ENCODE measurements at regions not wholly inside any gene's neighbourhood (a gene's known extent, or its start where the extent isn't known, plus 50 kb on each side); places are given as distances from the start of the nearest gene placed in this dataset.

DNA sequence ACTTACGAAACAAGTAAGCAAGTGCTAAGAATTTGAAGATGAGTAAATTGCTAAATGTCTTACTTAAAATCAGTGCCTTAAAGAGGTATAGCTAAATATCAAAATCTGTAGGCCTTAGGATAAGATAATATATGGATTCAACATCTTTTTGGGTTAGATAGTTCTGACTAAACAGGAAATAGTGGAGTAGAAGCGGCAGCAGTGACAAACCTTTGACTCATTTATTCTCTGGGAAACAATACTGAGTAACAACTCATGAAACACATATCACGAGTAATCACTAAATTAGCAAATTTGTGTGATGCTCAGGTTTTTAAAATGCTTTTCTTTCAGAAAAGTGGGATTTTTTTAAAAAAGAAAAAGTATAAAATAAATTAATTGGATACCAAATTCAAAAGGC is 762.1 kb upstream of the TYRP1 start:
- no peak for DNase-seq (ENCODE audit: low spot score)

DNA sequence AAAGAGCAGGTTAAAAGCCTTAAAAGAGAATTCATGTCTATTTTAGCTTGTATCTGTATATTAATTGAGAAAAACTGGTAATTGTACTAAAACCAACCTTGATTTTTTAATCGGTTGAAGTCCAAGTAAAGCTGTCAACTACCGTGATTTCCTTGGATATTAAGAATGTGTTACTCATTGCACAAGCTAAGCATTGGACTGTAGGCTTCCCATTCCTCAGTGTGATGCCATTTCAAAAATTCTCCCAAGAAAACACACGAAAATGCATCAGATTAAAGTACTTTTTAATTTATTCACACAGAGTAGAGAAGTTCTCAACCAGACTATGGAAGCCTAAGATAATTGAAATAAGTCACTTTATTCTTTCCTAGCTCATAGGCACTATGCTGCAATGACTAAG is 761.4 kb upstream of the TYRP1 start:
- no peak for DNase-seq (ENCODE audit: low spot score)

DNA sequence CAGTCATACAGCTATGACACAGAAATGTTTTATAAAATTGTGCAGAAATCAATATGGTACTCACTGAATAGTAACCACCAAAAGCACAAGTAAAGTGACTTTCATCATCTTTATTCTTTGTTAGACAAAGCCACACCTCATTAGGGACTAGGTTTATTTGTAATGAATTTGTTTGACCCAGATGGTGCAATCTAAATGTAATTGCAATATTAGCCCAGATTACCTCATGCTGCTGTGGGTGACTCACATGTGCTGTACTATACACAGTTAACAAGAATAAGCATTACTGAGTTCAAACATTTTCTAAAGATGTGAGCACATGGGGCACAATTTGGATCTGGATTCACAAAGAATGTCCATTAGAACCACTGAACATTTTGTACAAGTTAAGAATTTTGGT is 759.3 kb upstream of the TYRP1 start:
- no peak for DNase-seq (ENCODE audit: low spot score)

DNA sequence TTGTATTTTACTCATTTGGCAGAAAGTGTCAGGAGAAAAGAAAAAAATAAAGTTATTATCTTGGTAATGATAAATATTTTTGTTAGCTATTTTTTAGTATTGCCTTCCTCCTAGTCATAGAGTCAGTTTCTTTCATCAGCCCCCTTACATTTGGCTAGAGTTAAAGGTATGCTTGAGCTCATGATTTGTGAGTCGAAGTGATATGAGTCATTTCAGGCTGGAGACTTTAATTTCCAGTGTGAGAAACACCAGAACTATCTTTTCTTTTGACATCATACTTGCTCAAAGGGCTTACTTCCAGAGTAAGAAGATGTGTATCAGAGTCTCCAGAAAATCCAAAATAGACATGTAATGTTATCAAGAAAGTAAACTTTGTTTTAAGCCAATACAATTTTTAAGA is 746.7 kb upstream of the TYRP1 start:
- DNase-seq (ENCODE audit: low spot score), result no peak

DNA sequence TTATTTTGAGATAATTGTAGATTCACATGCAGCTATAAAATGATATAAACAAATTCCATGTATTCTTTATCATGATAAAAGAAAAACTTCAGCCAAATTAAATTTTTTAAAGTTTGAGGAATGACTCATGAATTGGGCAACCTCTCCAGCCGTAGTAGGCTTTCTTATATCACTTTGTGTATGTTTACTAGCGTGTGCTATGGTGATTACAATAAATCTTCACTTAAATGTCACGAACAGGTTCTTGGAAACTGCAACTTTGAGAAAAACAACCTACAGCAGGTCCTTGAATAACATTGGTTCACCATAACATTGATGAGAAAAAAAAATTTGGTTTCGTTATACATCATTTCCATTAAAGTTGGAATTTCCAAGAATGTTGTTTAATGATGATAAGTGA is 730.9 kb upstream of the TYRP1 start:
- no peak for DNase-seq (ENCODE audit: low spot score)

DNA sequence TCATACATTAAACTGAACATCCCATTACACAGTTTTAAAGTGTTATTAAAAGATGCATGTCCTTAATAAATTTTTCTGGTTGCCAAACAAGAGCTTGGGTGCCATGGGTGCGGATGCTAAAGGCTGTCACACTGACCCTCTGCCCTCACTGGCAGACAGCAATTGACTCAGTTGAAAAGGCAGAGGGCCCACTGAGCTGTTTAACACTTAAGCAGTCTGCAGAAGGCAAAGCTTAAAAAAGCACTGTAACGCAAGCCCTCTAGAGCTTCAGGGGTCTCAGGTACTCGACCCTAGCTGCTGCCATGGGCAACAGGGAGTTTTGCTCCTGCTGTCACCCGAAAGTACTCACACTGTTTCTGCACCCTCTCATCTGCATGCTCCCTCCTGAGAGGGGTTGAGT is 726.4 kb upstream of the TYRP1 start:
- DNase-seq (ENCODE audit: low spot score), result no peak

DNA sequence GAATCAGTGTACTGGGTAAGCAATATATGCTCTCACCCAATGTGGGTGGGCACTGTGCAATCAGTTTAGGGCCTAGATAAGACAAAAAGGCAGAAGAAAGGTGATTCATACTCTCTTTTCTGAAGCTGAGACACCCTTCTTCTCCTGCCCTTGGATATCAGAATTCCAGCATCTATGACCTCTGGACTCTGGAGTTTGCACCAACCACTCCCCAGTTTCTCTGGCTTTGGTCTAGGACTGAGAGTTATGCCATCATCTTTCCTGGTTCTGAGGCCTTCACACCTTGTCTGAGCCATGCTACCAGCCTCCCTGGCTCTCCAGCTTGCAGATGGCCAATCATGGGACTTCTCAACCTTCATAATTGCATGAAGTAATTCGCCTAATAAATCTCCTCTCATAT is 724.6 kb upstream of the TYRP1 start:
- no peak for DNase-seq (ENCODE audit: low spot score)

DNA sequence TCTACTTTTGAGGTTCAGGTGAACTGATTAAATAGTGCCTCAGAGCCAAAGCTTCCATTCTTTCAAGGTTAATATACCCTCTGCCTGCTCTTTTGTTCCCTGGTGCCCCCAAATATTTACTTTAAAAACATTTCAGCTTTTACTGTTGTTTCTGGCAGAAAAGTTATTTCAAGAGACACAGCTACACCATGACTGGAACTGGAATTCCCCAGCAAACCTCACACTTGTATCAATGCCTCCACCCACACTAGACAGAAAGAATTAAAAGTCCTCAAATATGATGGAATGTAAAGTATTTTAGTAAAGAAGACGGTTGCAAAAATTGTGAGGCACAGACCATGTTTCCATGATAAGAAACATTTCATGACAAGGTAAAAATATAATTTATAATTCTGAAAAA is 720.2 kb upstream of the TYRP1 start:
- no peak for DNase-seq (ENCODE audit: low spot score)

DNA sequence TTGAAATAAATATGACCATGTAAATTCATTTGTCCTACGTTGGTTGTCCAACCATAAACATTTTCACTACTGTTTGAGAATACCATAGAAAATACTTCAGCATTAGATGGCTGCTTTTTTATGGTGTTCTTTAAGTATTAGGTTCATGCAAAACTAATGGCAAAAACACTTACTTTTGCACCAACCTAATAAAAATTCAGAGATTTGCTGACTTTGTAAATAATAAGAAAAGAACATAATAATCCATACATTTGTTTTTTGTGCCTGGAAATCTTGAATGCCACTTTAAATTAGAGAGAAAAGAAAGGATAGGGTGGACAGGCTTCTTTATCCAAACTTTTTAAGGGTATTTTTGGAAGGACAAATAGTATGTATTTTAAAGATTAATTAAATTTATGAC is 719.7 kb upstream of the TYRP1 start:
- DNase-seq (ENCODE audit: low spot score), result no peak

DNA sequence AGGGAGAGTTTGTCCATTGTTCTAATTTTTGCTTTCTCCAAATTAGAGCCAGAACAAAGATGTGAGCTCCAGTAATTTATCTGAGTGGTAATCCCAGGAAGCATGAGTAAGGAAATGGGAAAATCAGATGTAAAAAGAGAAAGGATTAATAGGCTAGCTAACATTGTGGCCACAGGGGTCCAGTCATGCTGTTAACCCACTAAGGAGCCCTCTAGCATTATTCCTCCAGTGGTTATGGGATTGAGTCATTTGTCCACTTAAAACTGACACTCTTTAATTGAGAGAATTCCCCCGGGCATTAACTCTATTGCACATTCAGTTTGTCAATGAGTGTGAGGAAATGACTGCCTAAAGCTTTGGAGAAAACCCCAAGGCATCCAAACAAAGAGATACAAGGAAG is 700.3 kb upstream of the TYRP1 start:
- no peak for DNase-seq (ENCODE audit: low spot score)

DNA sequence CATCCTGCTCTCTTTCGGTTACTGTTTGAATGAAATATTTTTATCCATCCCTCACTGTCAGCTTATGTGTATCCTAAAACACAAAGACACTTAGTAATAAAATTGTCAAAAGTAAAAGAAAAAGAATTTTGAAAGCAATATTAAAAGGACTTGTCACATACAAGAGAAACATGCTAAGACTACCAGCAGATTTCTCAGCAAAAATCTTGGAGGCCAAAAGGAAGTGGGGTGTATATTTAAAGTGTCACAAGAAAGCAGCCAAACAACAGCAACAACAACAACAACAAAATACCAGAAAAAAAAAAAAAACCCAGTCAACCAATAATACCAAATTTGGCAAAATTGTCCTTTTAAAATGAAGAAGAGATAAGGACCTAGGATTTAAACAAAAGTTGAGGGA is 678.7 kb upstream of the TYRP1 start:
- DNase-seq (ENCODE audit: low spot score), result no peak

DNA sequence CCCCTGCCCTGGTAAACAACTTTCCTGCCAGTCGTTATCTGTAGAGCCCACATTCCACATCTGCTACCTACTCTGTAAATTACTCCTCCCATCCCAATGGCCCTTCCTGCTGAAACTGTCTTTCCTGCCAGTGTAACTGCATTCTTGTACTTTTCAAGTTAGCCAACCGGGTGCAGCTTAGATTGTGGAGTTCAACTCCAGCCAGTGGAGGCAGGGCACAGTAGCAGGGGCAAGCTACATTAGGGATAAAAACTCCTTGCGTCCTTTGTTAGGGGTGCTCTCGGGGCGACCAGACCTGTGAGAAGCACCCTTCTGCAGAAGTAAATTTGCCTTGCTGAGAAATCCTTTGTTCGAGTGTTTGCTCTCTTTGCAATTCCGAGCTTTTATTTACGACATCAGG is 639.0 kb upstream of the TYRP1 start:
- no peak for DNase-seq (ENCODE audit: low spot score)

DNA sequence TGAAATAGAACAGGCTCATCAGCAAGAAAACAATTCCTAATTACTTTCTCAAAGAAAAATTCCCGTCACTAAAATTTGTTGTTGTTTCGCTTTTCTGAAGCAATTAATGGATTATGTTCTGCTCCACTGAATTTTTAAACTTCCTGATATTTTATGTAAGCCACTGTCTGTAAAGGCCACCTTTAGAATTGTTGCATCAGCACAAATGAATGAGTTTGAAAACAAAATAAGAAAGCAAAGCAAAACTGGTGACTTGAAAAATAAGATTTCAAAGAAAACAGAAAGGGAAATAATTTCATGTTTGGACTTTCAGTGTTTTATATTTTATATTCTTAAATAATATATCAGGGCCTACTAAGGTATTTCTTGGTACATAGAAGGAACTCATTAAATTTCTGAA is 636.3 kb upstream of the TYRP1 start:
- no peak for DNase-seq (ENCODE audit: low spot score)

DNA sequence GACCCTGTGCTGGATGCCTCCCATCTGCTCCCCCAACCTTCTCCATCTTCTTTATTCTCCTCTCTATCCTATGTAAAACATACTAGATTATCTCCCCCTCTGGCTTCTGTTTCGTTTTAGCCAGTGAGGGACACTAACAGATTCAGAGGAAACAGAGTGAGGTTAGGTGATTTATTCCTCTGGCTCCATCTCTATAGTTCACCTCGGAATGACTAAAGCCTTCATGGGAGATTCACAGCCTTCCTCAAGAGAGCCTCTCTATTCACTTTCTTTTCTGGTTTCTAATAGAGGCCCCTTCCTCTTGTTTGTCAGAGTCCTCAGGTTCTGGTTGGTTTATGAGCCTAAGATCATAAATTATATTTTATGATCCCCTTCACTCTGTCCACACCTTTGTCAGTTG is 633.1 kb upstream of the TYRP1 start:
- DNase-seq (ENCODE audit: low spot score), result no peak

DNA sequence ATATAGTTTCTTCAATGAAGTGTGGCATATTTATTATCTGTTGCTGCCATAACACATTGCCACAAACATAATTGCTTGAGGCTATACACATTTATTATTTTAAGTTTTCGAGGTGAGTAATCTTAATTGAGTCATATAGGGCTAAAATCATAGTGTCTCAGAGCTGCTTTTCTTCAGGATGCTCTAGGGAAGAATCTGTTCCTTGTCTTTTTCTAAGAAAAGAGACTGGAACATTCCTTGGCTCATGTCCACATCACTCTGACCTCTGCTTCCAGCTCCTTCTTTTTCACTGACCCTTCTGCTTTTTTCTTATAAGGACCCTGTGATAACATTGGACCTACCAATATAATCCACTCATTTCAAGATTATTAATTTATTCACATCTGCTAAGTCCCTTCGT is 632.4 kb upstream of the TYRP1 start:
- DNase-seq (ENCODE audit: low spot score), result no peak

DNA sequence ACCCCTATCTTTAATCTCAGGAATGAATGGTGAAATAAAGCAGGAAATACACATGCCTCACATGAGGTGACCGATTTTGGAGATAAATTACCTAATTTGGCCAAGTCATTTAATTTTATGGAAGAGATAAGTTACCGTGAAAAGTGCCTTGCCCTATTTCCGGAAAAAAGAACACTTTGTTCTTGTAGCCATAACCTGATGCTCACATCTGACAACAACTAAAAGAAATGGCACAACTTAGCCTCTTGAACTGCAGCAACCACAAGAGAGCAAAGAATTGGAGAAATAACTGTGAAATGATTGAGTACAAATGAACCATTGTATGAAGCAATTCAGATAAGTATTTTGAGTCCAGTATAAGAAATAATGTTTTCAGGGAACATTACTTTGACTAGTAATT is 628.1 kb upstream of the TYRP1 start:
- no peak for DNase-seq (ENCODE audit: low spot score)

DNA sequence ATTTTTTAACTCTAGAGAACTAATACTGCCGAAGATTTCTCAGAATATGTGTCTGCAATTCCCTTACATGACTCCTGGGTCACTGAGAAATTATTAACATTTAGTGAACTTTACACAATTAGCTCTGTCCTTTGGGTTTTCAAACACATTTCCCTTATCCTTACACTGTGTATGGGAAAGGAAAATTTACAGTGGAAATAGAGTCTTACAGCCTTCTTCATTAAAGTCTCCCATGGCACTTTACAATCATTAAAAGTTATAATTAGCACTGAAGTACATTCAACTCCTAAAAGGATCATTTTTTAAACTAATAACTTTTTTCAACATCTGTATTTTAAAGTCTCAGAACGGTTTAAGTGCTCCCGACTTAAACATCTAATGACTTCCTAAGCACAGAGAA is 627.5 kb upstream of the TYRP1 start:
- no peak for DNase-seq (ENCODE audit: low spot score)

DNA sequence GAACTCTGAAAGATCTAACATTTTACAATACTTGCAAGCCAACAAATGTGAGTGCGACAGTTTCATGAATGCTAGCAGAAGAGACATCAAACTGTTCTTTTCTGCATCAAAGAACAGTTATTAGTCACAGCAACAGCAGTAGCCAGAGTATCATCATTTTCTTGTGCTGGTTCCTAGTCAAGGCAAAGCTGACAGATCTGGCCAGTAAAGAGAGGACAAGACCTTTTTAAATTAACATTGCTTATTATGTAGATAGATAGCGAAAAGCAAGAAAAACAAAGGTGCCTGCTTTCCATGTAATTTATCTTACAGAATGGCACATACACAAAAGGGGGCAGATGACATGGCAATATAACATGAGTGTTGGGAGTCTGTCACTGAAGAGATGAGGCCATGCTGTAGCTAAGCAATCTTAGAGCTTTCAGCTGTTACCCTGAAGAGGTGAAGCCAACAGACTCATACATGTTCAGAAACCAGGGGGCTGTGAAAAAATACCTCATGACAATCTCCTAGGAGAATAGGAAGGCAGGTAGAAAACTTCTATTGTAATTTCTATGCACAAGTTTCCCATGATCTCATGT is 626.6 kb upstream of the TYRP1 start:
- DNase-seq (ENCODE audit: low spot score), result no peak

DNA sequence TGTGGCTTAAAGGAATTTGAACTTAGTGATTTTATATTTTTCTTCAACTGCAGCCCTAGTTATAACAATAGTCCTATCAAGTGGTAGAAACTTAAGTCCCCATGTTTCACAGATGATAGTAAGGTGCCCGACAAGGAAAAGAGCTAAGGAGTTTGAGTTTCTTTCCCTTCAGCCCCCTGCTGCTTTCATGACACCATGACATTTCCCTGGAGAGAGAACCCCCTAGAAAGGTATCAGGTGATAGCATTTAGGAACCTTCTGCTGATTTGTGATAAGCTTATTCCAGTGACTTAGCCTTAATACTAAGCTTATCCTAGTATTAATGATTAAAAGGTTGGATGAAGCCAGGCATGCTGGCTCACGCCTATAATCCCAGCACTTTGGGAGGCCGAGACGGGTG is 623.8 kb upstream of the TYRP1 start:
- no peak for DNase-seq (ENCODE audit: low spot score)

DNA sequence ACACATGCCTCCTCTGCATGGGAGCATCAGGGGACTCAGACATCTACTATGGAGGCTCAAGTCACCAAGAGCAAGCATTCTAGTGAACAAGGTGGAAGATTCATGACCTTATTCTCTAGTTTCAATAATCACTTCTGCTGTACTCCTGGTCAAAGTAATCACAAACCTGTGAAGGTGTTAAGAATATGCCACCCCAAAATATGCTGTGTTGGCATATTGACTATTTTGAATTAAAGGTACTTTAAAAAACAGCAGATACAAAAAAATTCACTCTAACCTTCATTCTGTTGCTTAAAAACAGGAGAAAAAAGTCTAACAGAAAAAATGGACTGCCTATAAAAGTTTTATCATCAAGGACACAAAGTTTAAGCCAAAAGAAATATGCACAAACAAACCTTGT is 607.8 kb upstream of the TYRP1 start:
- no peak for DNase-seq (ENCODE audit: low spot score)

DNA sequence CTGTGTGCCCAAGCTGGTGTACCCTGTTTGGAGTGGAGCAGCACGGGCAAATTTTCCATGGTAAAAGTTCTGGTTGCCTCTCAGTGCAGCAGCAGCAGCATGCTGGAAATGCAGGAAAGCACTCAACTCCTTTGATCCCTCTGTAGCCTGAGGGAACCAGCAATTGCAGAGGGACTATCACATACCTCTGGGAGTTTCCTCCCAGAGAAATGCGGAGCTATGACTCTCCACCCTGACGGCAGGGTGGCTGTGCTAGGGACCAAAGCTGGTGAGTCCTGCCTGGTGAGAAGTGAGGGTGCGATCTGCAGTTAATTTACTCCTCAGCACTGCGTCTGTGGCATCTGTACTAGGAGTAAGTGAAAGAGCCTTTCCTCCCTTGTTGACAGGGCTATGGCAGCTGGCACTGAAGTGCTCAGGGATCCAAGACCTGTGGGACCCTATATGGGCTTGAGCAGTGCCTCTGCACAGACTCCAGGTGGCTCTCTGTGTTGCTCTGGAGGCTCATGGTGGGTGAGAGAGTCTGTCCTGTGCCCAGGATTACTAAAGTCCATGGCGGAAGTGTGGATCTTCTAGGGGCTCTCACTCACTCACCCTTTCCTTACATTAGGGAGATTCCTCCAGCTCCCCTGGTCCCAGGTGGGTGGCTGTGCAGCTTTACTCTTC is 601.2 kb upstream of the TYRP1 start:
- no peak for DNase-seq (ENCODE audit: low spot score)

DNA sequence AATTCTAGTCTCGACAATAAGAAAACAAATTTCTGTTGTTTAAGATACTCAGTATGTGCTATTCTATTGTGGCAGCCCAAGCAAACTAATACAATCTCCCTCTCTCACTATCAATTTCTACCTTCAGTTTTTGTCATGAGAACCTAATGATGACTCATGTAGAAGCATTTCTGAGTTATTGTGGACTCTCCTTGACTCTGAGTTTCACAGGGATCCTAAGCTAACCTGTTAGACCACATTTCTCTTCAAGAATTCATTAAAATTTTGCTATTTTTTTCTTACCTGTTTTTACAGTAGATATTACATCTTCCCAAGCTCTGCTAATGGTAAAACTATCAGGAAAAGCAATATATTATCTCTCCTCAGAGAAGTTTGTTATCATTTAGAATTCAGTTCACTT is 599.1 kb upstream of the TYRP1 start:
- no peak for DNase-seq (ENCODE audit: low spot score)

DNA sequence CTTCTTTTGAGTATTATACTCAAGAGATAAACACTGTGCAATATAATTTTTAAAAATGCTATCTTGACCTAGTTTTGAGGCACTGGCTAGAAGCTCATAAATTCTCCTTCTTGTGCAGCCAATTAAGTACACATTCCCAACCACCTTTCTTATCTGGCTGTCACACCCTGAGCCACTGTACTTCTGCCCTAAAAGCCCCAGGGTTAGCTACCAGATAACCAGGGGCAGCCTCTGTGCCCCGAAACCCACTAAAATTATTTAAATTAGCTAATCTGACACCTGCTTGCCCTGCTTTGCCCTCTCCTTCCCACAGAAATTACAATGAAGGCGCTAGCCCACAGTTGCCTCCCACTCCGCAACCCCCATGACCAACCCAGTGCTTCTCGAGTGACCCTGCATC is 597.3 kb upstream of the TYRP1 start:
- DNase-seq (ENCODE audit: low spot score), result no peak

DNA sequence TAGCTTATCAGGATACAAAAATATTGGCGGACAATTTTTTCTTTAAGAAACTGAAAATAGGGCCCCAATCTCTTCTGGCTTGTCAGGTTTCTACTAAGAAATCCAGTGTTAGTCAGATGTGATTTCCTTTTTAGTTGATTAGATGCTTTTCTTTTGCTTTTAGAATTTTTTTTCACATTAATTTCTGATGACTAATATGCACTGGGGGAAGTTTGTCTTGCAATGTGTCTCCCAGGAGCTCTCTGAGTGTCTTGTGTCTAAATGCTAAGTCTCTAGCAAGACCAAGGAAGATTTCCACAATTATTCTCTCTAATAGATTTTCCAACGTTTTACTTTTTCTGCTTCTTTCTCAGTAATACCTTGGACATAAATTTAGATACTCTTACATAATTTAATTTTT is 559.8 kb upstream of the TYRP1 start:
- DNase-seq (ENCODE audit: low spot score), result no peak

DNA sequence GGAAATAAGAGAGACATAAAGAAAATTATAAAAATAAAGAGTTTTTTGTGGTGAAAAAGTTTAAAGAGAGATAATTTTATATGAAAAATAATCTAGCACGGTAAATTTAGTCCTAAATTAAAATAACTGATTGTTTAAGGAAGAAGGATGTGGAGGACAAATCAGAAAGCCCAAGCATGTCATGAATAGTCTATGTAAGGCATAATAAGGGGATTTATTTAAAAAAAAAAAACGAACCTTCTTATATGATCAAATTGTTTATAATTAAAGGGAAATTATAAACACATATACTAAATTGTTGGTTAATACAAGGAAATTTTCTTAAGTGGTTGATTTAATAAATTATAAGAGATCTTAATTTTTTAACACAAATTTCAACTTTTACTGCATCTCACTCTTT is 551.8 kb upstream of the TYRP1 start:
- DNase-seq (ENCODE audit: low spot score), result no peak

Measured in Ammon's horn (tissue), 1 donor.